ENCODE measurements at regions not wholly inside any gene's neighbourhood (a gene's known extent, or its start where the extent isn't known, plus 50 kb on each side); places are given as distances from the start of the nearest gene placed in this dataset.

DNA sequence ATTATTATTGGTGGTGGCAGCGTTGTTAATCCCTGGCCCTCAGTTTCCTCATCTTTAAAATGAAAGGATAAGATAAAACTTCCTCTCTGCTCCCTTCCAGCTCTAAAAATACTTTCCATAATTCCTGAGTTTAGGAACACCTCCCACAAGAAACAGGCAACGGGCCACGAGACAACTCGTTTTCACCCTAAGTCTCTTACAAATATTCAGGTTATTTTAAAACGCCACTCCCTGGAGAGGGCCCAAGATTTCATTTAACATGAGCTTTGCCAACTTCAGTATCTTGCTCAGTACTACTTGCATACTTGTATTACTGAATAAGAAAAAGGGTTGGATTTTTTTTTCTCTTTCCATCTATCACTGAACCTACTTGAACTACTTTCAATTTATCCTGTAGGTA lies 611.1 kb upstream of the FANCL start:
- H3K9me3 Mint-ChIP-seq (ENCODE audit: insufficient read depth) = no peaks in the 10 kb centered on the region
- Histone ChIP-seq H2AFZ (ENCODE audit: insufficient read depth, low read depth, low read length, poor library complexity, severe bottlenecking) (no peak overlapping the region), H3K4me3 (ENCODE audit: control extremely low read depth in 1 of 5, extremely low read depth in 1 of 5, insufficient read depth in 1 of 5, low read depth in 2 of 5, low read length in 4 of 5) (no peak overlapping the region), H3K27me3 (replicated peaks in 1 of 4; ENCODE audit: control extremely low read depth in 1 of 4, control insufficient read depth in 3 of 4, insufficient read depth in 4 of 4, low read length in 3 of 4) (no peaks in the 10 kb centered on the region), H3K36me3 (replicated peaks in 1 of 2; ENCODE audit: control extremely low read depth in 1 of 2, control insufficient read depth in 1 of 2, extremely low read depth in 1 of 2, insufficient read depth in 2 of 2, low read length in 1 of 2) (no peaks in the 10 kb centered on the region), H4K20me1 (ENCODE audit: control insufficient read depth, insufficient read depth, low read length, poor library complexity, severe bottlenecking) (no peaks in the 10 kb centered on the region), H3K27ac (ENCODE audit: low read length in 2 of 2) (no peak overlapping the region), H3K4me2 (replicated peaks; ENCODE audit: low read depth, low read length, poor library complexity, severe bottlenecking) (no peak overlapping the region), H3K9ac (ENCODE audit: low read length) (no peak overlapping the region), H3K4me1 (ENCODE audit: control insufficient read depth in 2 of 2, insufficient read depth in 2 of 2, low read length in 2 of 2) (no peaks in the 10 kb centered on the region), H3K79me2 (ENCODE audit: control insufficient read depth, insufficient read depth, low read length) (no peaks in the 10 kb centered on the region), H3K9me3 (ENCODE audit: control extremely low read depth in 1 of 3, control insufficient read depth in 2 of 3, insufficient read depth in 1 of 3, low read length in 2 of 3) (peaks cover 0 to under 1% (median 0%) of the 10 kb centered on the region in 3 donors)
- intact Hi-C loops (cut with micrococcal nuclease) = no loop called here
- no peak overlapping the region for H3K4me3 Mint-ChIP-seq
- 80% methylated on average over 3 of the region's 5 CpGs for WGBS (ENCODE audit: insufficient coverage)
- H3K27ac Mint-ChIP-seq = no peak overlapping the region
- H3K27me3 Mint-ChIP-seq = peaks cover 7% of the 10 kb centered on the region
- DNase-seq = no peak
- no peak for TF ChIP-seq EZH2 (IDR thresholded peaks at IDR 0.05; ENCODE audit: borderline replicate concordance, insufficient read depth, low read depth, low read length, poor library complexity, severe bottlenecking)
- TF ChIP-seq, protein P1, sequence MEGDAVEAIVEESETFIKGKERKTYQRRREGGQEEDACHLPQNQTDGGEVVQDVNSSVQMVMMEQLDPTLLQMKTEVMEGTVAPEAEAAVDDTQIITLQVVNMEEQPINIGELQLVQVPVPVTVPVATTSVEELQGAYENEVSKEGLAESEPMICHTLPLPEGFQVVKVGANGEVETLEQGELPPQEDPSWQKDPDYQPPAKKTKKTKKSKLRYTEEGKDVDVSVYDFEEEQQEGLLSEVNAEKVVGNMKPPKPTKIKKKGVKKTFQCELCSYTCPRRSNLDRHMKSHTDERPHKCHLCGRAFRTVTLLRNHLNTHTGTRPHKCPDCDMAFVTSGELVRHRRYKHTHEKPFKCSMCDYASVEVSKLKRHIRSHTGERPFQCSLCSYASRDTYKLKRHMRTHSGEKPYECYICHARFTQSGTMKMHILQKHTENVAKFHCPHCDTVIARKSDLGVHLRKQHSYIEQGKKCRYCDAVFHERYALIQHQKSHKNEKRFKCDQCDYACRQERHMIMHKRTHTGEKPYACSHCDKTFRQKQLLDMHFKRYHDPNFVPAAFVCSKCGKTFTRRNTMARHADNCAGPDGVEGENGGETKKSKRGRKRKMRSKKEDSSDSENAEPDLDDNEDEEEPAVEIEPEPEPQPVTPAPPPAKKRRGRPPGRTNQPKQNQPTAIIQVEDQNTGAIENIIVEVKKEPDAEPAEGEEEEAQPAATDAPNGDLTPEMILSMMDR (IDR thresholded peaks at IDR 0.05) = no peak
- CTCF ChIA-PET = no interaction called here
- no peak for ATAC-seq (ENCODE audit: low read depth)
- POLR2A ChIA-PET = no interaction called here
- H3K4me1 Mint-ChIP-seq = no peaks in the 10 kb centered on the region

DNA sequence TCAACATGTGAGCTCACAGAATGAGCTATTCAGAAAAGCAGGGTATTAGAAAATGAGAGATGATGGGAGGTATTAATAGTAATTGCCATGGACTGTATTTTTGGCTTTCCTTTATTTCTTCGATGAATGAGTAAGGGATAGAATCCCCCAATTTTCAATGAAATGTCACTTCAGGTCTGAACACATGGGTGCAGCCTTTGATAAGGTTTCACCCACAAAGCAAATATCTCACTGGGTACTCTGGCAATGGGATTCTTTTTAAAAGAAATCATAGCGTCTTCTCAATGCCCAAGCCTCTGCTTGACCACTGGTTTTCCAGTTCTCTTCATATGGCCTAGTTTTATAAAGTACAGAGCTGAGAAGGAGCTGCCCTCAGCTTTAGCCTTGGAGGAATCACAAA lies 610.5 kb upstream of the FANCL start:
- Mint-ChIP-seq H3K27ac (no peak overlapping the region), H3K9me3 (ENCODE audit: insufficient read depth) (no peaks in the 10 kb centered on the region), H3K4me3 (no peak overlapping the region), H3K4me1 (no peaks in the 10 kb centered on the region), H3K27me3 (peaks cover 5% of the 10 kb centered on the region)
- no peak for DNase-seq
- Histone ChIP-seq H2AFZ (ENCODE audit: insufficient read depth, low read depth, low read length, poor library complexity, severe bottlenecking) (no peak overlapping the region), H3K27me3 (replicated peaks in 1 of 4; ENCODE audit: control extremely low read depth in 1 of 4, control insufficient read depth in 3 of 4, insufficient read depth in 4 of 4, low read length in 3 of 4) (no peaks in the 10 kb centered on the region), H3K36me3 (replicated peaks in 1 of 2; ENCODE audit: control extremely low read depth in 1 of 2, control insufficient read depth in 1 of 2, extremely low read depth in 1 of 2, insufficient read depth in 2 of 2, low read length in 1 of 2) (no peaks in the 10 kb centered on the region), H3K4me2 (replicated peaks; ENCODE audit: low read depth, low read length, poor library complexity, severe bottlenecking) (no peak overlapping the region), H3K79me2 (ENCODE audit: control insufficient read depth, insufficient read depth, low read length) (no peaks in the 10 kb centered on the region), H3K9me3 (ENCODE audit: control extremely low read depth in 1 of 3, control insufficient read depth in 2 of 3, insufficient read depth in 1 of 3, low read length in 2 of 3) (no peaks in the 10 kb centered on the region), H4K20me1 (ENCODE audit: control insufficient read depth, insufficient read depth, low read length, poor library complexity, severe bottlenecking) (no peaks in the 10 kb centered on the region), H3K27ac (ENCODE audit: low read length in 2 of 2) (no peak overlapping the region), H3K9ac (ENCODE audit: low read length) (no peak overlapping the region), H3K4me1 (ENCODE audit: control insufficient read depth in 2 of 2, insufficient read depth in 2 of 2, low read length in 2 of 2) (no peaks in the 10 kb centered on the region), H3K4me3 (ENCODE audit: control extremely low read depth in 1 of 5, extremely low read depth in 1 of 5, insufficient read depth in 1 of 5, low read depth in 2 of 5, low read length in 4 of 5) (no peak overlapping the region)
- ChIA-PET POLR2A (no interaction called here), CTCF (no interaction called here)
- TF ChIP-seq EZH2 (IDR thresholded peaks at IDR 0.05; ENCODE audit: borderline replicate concordance, insufficient read depth, low read depth, low read length, poor library complexity, severe bottlenecking) = no peak
- TF ChIP-seq, protein P1 (IDR thresholded peaks at IDR 0.05) = no peak
- 80% methylated on average over 1 of the region's 2 CpGs for WGBS (ENCODE audit: insufficient coverage)
- intact Hi-C loops (cut with micrococcal nuclease) = no loop called here
- ATAC-seq (ENCODE audit: low read depth) = no peak
